ENCODE measurements at regions not wholly inside any gene's neighbourhood (a gene's known extent, or its start where the extent isn't known, plus 50 kb on each side); places are given as distances from the start of the nearest gene placed in this dataset.

GRCh38 chr18:7383002-7383980 lies 152.4 kb downstream of the LRRC30 start:
- Histone ChIP-seq H3K36me3 (no peaks in the 10 kb centered on the region), H3K27me3 (no peaks in the 10 kb centered on the region), H3K4me1 (peaks cover 0 to 16% (median 8%) of the 10 kb centered on the region in 4 donors), H3K9me3 (no peaks in the 10 kb centered on the region), H3K27ac (no peak overlapping the region), H3K4me3 (no peak overlapping the region)
- WGBS, 2 donors, result 69 to 78% methylated on average over 17 of the region's 17 CpGs
- intact Hi-C loops (cut with DNase I), result no loop called here
- no peak for DNase-seq
- TF ChIP-seq EP300 (IDR thresholded peaks at IDR 0.05), result no peak
- no peak for TF ChIP-seq CTCF (IDR thresholded peaks at IDR 0.05)
- TF ChIP-seq POLR2AphosphoS5 (IDR thresholded peaks at IDR 0.05), result no peak
- no peak for TF ChIP-seq POLR2A (IDR thresholded peaks at IDR 0.05)

GRCh38 chr18:7388741-7389140 lies 157.9 kb downstream of the LRRC30 start:
- WGBS, 2 donors, result 34 to 55% methylated on average over 5 of the region's 5 CpGs

GRCh38 chr18:7390731-7391492 lies 160.0 kb downstream of the LRRC30 start:
- intact Hi-C loops (cut with DNase I), result no loop called here
- H3K4me1 ChIP-seq, result no peaks in the 10 kb centered on the region
- WGBS, 2 donors, result 66 to 78% methylated on average over 5 of the region's 5 CpGs
- no peaks in the 10 kb centered on the region for H3K36me3 ChIP-seq
- no peaks in the 10 kb centered on the region for H3K9me3 ChIP-seq
- TF ChIP-seq POLR2A (IDR thresholded peaks at IDR 0.05) (no peak), EP300 (IDR thresholded peaks at IDR 0.05) (no peak), POLR2AphosphoS5 (IDR thresholded peaks at IDR 0.05) (no peak), CTCF (IDR thresholded peaks at IDR 0.05) (no peak)
- DNase-seq, result no peak
- no peaks in the 10 kb centered on the region for H3K27me3 ChIP-seq
- H3K4me3 ChIP-seq, result no peak overlapping the region
- H3K27ac ChIP-seq, result no peak overlapping the region

More at GRCh38 chr18:7388741-7389140, 157.9 kb downstream of the LRRC30 start:
- no peaks in the 10 kb centered on the region for H3K4me1 ChIP-seq
- H3K9me3 ChIP-seq, result no peaks in the 10 kb centered on the region
- no peaks in the 10 kb centered on the region for H3K27me3 ChIP-seq
- H3K27ac ChIP-seq, result no peak overlapping the region
- DNase-seq, result no peak
- H3K36me3 ChIP-seq, result no peaks in the 10 kb centered on the region
- intact Hi-C loops (cut with DNase I), result no loop called here
- TF ChIP-seq POLR2AphosphoS5 (IDR thresholded peaks at IDR 0.05), result no peak
- no peak for TF ChIP-seq POLR2A (IDR thresholded peaks at IDR 0.05)
- TF ChIP-seq EP300 (IDR thresholded peaks at IDR 0.05), result no peak
- TF ChIP-seq CTCF (IDR thresholded peaks at IDR 0.05), result no peak
- no peak overlapping the region for H3K4me3 ChIP-seq

GRCh38 chr18:7393080-7393479 lies 162.2 kb downstream of the LRRC30 start:
- 45 to 72% methylated on average over 9 of the region's 9 CpGs for WGBS, 2 donors
- Histone ChIP-seq H3K27me3 (no peaks in the 10 kb centered on the region), H3K36me3 (no peaks in the 10 kb centered on the region), H3K9me3 (no peaks in the 10 kb centered on the region), H3K4me3 (no peak overlapping the region), H3K4me1 (no peaks in the 10 kb centered on the region), H3K27ac (no peak overlapping the region)
- TF ChIP-seq CTCF (IDR thresholded peaks at IDR 0.05) (no peak), POLR2A (IDR thresholded peaks at IDR 0.05) (no peak), EP300 (IDR thresholded peaks at IDR 0.05) (no peak), POLR2AphosphoS5 (IDR thresholded peaks at IDR 0.05) (no peak)
- DNase-seq, result no peak
- intact Hi-C loops (cut with DNase I), result no loop called here

Measured in sigmoid colon (tissue), 6 donors.